UCSD-AML1 (cell line): ENCODE measurements at regions not wholly inside any gene's neighbourhood (a gene's known extent, or its start where the extent isn't known, plus 50 kb on each side); places are given as distances from the start of the nearest gene placed in this dataset.

ENCODE experiments used
- DNase-seq: peaks from one replicate; lab custom pipeline; 2025; ENCODE audit not compliant: unreplicated experiment; lab: John Stamatoyannopoulos, UW

DNA sequence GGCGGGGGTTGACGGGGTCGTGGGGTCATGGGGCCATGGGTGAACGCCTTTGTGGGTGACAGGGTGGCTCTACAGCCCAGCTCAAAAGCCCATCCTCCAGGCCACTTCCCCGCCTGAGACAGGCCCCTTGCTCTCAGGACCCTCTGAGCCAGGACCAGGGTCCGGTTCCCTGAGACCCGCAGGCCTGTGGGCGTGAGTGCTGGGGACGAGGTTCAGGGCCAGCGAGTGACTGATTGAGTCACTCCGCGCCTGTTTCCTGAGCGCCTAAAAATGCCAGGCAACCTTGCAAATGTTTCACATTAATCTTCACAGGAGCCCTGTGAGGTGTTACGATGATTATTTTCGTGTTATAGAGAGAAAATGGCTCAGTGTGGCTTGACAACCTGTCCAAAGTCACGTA lies 97.8 kb downstream of the ZNF674 start:
- no peak for DNase-seq

DNA sequence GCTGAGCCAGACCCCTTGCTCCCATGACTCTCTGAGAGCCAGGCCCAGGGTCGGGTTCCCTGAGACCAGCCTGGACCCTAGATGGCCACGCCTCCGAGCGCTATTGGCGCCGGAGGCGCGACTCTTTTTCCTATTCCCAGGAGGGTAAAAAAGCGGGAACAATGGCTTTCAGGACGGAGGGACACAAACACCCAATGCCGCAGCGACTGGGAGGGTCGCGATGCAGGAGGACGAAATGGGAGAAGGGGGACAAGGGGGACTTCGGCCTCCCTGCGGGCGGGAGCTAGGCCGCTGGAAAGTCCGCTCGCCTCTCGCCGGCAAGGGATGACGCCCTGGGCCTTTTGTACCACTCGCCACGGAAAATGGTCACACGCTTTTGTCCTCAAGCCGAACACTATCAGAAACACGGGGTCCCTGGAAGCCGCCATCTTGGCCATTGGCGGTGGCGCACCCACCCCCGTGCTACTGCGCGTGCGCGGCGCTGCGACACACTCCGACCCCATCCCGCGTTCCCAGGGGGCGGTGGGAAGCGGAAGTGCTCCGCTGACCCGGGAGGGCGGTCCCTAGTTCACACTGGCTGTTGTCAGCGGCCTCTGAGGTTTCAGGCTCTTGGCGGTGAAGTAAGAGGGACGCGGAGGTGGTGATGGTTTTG lies 98.4 kb downstream of the ZNF674 start:
- DNase-seq, result peak; percentile 63

DNA sequence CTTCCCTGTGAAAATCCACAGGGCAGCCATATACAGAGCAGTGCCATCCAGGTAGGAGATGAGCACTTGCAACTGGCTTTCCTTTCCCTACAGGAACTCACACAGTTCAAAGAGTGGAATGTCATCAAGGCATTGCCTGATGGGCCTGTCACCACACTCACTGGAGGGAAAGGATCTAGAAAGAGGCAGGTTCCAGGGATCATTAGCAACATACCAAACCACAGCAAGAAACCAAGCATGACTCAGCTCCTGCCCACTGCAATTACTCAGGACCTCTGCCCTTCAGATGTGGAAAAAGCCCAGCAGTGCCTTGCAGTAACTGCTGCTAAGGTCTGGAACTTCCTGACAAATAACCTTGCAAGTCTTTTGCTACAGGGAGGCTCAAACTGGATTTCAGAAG lies 101.2 kb downstream of the ZNF674 start:
- peak; percentile 59 for DNase-seq

DNA sequence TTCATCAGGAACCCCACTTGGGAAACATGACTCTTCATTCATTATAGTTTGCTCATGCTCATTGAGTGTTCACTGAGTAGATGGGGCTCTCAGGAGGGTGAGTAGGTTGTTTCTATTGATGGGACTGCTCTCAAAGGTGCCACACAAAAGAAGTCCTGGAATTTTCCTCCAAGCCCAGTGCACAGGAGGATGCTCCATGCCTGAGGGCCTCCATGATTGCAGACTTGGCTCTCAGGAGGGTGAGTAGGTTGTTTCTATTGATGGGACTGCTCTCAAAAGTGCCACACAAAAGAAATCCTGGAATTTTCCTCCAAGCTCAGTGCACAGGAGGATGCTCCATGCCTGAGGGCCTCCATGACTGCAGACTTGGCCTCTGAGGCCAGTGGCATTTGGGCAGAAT lies 108.5 kb downstream of the ZNF674 start:
- DNase-seq, result no peak

DNA sequence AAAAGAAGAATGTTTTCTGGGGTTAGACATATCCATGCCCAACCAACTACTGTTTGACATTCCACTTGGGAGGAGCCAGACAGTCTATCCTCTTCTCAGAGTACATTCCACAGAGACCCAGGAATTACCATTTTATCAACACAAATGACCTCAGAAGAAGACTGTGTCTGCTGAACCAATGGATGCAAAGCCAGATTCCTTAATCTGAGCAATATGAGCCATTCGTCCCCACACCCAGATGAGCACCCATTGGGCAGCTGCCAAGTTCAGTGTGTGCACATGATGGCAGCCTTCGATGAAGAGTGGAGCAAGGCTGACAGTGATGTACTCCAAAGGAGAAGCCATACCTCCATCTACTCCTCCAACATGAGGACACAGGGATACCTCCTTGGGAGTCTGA lies 111.3 kb downstream of the ZNF674 start:
- DNase-seq, result no peak

DNA sequence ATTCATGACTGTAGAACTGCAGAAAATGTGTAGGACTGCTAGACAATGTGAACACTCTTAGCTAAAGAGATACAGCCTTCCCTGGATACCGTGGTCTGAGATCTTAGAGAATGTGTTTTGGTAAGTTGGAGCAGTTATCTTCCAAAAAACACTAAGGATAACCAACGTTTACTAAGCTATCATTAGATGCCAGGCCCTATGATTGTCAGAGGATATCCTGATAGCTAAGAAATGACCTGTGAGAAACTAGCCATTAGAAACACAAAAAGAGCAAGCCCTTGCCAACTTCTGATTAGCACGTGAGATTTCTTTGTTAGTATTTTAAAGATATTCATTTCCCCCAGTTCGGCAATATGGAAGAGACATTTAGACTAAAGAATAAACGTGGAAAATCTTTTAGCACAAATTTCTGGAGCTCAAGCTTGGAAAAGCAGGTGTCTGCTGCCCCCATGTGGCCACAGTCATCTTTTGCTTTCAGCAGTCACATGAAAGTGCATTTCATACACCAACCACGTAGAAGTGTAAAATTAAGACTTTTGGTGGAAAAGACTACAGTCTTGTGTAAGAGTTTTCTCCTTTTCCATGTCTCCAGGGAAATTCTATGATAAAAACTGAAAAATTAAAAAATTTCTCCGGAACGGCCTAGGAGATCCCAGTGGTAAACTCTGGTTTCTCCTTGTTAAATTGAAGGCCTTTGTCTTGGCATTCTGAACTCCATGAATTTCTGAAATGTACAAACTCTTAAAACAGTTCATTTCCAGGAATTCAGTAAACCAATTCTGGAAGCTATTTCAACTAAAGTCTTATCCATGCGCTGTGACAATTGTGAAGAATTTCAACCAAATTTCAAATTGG lies 136.4 kb downstream of the ZNF674 start:
- DNase-seq, result peak; percentile 66

DNA sequence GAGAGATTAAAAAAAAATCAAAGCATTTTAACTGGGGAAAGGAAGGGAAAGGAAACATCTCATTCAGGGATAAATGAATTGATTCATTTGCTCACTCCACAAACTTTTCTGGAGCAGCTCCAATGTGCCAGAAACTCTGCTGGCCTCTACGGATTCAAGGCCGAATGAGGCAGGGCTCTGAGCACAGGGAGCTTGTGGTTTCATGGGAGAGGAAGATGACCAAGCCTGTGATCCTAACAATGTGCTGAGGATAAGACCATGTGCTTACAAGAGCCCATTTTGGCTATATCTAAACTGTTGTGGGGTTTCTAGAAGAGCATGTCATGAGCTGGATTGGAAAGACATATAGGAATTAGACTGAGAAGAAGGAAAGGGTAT lies 137.5 kb downstream of the ZNF674 start:
- DNase-seq, result no peak

DNA sequence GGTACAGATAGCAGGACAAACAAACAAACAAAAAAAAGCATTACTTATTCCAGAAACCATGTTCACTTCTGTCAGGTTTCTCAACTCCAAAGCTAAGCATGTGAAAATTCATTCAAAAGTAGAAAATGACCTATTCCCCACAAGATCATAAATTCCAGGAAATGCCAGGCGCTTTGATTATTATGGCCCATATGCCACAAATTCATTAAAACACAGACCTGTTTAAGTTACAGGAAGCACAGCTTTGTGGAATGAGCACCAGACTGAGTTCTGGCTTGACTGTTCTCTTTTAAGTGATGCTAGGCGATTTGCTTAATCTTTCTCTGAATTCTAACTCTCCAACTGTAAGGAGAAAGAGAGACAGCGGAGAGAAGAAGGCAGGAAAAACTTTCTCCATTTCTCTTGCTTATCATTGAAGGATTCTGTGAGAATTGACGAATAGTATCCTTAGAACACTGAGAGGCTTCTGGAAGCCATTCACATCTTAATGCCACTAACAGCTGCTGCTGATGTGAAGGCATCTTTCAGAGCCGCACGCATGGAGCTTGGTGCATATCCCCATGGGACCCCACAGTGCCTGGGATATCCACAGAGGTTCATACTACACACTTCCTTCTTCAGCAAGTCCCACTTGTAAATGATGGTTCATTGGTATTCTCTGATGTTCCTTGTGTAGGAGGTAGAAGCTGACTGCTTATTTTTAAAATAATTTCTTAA lies 138.0 kb downstream of the ZNF674 start:
- DNase-seq, result no peak

DNA sequence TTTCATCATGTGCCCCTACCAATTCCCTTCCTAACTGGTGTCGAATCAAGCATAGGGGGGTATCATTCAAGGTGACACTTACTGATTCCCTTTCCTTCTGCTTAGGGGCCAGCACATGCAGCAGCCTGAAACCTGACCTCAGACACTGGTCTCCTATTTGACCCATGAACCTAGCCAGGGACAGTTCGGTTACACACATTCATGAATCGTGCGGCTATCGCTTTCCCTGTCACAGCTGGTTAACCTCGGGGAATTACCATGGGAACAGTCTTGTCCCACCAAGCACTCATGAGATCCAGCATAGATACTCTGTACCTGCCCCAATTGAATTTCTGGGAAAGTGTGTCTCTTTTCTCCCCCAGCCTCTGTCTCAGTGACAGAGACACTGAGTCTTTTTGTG lies 140.4 kb downstream of the ZNF674 start:
- no peak for DNase-seq

DNA sequence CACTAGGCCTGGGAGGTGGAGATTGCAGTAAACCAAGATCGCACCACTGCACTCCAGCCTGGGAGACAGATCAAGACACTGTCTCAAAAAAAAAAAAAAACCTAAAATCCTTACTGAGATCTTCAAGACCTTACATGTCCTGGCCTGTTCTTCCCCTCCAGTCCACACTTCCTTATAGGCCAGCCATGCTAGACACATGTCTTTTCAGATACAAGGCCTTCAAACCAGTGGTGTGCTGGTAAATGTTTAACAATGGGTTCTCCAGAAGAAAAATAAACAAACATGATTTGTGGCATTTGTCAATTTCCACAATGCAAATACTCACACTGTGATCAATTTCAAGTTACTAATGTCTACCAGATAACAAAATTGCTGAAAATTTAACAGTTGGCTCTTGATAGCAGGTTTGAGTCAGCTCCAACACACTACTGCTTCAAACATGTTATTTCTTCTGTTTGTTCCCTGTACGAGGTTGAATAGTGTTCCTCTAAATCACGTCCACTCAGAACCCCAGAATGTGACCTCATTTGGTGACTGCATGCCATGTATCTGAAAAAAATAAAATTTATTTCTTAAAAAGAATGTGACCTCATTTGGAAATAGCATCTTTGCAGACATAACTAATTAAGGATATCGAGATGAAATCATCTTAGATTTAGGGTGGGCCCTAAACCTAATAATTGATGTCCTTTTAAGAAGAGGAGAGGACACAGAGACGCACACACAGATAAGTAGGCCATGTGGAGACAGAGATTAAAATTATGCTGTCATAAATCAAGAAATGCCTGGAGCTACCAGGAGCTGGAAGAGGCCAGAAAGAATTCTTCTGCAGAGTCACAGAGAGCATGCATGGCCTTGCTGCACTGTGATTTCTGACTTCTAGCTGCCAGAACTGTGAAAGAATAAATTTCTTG lies 144.4 kb downstream of the ZNF674 start:
- no peak for DNase-seq

DNA sequence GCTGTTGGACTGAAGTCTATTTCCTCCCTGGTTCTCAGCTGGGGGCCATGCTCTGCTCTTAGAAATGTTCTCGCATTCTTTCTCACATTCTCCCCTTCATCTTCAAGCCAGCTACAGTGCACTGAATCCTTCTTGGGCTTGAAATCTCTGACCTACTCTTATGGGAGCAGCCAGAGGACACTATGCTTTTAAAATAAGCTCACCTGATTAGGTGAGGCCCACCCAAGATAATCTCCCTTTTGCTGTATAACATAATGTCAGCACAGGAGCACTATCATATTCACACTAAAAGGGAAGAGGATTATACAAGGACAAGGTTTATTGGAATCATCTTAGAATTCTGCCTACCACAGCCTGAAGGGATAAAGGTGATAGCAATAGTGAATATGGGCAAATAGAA lies 146.3 kb downstream of the ZNF674 start:
- no peak for DNase-seq

DNA sequence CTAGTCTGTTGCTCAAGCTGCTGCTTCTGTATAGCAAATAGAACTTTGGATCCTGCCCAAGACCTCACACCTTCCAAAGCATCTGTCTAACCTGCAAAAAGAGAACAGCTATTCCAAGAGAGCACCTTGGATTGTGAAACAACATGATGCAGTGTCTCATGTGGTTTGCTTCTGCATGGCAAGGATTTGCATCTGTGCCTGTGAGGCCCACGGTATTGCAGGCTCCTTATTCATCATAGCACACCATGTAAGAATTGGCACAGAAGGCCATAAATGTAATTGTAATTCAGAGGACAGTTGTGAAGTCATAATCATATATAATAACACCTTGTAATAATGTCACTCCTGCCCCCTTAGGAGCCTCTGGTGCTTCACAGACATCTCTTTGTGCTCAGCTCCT lies 147.1 kb downstream of the ZNF674 start:
- no peak for DNase-seq

DNA sequence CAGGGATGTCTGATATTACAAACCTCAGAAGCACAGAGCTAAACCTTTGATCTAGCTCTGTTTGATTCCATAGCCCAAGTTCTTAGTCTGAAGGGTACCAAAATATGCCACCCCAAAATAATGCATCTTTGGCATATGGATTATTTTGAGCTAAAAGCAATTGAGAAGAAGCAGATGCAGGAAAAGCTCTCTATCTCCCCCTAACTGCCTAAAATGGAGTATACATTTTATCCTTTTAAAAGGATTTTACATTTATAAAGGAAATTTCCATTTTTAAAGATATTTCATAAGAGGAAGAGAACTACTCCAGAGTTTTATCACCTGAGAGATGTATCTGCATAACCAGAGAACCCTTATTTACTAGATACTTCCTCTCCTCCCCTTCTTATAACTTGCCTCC lies 158.7 kb downstream of the ZNF674 start:
- no peak for DNase-seq

DNA sequence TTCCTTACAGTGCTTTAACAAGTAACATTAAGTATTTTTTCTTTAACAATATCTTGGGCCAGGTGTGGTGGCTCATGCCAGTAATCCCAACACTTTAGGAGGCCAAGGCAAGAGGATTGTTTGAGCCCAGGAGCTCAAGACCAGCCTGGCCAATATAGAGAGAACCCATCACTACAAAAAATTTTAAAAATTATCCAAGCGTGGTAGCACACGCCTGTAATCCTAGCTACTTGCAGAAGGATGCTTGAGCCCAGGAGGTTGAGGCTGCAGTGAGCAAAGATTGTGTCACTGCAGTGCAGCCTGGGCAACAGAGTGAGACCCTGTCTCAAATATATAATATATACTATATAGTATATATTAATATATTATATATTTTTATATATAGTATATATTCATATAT lies 162.2 kb downstream of the ZNF674 start:
- DNase-seq, result no peak

DNA sequence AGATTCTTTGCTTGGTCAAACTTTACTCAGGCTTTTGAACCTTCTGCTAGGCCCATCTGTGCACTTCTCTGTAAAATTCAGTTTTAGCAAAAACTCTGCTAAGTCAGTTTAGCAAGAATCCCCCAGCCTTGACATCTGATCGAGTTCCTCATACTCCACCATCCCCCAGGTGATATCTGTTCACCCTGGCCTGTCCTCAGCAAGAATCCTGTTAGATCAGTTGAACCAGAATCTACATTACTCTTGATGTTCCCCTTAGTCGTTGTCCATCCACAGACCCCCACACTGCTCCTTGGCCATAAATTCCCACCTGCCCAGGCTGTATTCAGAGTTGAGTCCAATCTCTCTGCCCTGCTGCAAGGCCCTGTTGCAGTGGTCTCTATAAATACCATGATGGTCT lies 162.6 kb downstream of the ZNF674 start:
- DNase-seq, result no peak

DNA sequence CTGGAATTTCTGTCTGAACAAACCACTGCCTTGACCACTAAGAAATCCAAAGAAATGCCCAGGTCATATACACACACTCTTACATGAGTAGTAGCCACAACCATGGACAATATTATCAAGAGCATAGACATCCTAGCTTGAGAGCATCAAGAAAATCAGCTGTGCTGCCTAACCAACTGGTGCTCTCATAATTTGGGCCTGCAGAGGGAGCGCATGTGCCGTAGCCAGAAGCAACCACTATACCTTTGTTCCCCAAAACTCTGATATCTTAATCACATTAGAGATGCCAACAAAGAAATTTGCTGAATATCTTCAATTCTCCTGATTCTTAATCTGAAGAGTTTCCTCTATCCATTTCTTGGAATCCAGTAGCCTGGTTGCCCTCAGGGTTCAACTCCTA lies 163.6 kb downstream of the ZNF674 start:
- peak; percentile 48 for DNase-seq

DNA sequence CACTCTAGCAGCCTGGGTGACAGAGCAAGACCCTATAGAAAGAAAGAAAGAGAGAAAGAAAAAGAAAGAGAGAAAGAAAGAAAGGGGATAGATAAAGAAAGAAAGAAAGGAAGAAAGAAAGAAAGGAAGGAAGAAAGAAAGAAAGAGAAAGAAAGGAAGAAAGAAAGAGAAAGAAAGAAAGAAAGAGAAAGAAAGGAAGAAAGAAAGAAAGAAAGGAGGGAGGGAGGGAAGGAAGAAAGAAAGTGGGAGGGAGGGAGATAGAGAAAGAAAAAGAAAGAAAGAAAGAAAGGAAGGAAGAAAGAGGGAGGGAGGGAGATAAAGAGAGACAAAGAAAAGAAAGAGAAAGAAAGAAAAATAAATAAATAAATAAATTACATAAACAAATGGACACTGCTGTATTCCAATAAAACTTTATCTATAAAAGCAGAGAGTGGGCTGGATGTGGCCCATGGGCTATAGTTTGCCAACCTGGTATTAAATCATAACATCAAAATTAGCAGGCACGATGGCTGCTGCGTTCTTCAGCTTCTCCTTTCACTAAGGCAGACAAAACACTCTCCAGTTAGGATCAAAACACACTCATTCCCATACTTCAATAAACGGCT lies 165.0 kb downstream of the ZNF674 start:
- no peak for DNase-seq

DNA sequence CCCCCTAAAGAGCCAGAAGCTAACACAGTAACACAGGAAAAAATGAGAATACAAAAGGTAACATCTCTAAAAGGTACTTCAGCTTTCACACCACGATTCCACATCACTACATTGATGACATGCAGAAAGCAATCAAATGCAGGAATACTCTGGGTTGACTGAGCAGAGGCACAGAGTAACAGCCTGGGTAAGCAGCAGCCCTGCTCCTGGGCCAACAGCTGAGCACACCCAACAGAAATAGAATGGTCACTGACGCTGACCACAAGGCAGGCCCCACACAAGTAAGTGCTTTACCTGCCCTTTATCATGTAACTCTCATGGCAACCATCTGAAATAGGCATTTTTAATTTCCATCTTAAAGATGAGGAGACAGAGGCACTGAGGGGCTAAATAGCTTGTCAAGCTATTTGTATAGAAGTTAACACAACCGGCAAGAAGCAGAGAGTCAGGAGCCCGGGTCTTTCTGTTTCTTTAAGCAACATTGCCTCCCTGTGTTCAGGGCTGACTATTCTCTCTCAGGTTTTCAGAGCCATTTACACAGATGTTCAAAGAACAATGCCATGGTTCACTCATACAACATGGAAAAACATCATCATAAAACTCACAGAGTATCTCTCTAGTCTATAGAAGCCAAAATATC lies 168.9 kb downstream of the ZNF674 start:
- DNase-seq, result peak; percentile 35

DNA sequence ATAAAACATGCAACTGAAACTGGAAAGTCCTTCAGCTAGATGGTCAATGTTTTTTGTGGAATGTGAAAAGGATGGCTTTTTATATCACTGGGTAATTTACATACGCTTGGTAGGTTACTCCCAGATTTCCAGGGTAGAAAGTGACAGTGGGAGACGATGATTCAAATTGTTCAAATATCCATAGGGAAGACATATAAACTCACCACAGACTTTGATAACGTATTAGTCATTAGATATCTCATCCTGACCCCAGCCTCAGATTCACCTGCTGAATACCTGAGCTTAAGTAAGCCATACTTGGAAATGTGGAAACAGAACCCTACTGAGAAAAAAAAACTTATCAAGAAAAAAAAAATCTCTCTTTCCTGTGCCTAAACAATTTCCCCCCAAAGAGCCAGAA lies 169.4 kb downstream of the ZNF674 start:
- DNase-seq, result no peak

DNA sequence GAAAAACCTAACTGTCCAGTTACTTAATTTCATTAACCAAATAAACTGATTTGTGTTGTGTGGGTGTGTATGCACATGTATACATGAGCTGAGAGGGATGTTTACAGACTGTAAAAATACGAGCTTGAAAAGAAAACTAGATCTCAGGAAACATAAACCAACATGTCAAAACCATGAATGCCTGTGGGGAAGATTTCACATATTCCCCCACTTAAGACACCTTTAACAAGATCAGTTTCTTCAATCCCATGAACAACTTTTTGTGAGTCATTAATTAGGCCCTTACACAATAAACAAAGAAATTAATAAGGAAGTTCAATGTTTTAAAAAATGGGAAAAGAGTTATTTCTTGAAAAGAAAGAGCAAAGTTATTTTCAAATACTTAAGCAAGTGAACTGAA lies 170.8 kb downstream of the ZNF674 start:
- no peak for DNase-seq
